Stimulated activated CD4-positive, alpha-beta T cell treated with anti-CD3 and anti-CD28 coated beads, Interleukin-12 subunit alpha, Interleukin-12 subunit beta, amount 100 ng/mL, for 24 hours (primary cell): ENCODE measurements at regions not wholly inside any gene's neighbourhood (a gene's known extent, or its start where the extent isn't known, plus 50 kb on each side); places are given as distances from the start of the nearest gene placed in this dataset.

Experiments
- DNase-seq, 2 experiments: peaks; one replicate each; pipeline ENCODE4 v3.0.0-alpha.2; 2020; ENCODE audit warnings: low read depth in 2 of 2

GRCh38 chr5:89133129-89133528 is 250.1 kb upstream of the MEF2C start:
- DNase-seq, result no peak

- no peak for DNase-seq
Measured at GRCh38 chr5:89130851-89131250, 247.9 kb upstream of the MEF2C start.

GRCh38 chr5:89129941-89130340 is 247.0 kb upstream of the MEF2C start:
- no peak for DNase-seq

- DNase-seq, result no peak
Measured at GRCh38 chr5:89128906-89129625, 246.1 kb upstream of the MEF2C start.

GRCh38 chr5:89128092-89128491 is 245.1 kb upstream of the MEF2C start:
- no peak for DNase-seq

- DNase-seq, result no peak
Measured at GRCh38 chr5:89127191-89127590, 244.2 kb upstream of the MEF2C start.

GRCh38 chr5:89125372-89125771 is 242.4 kb upstream of the MEF2C start:
- no peak for DNase-seq

GRCh38 chr5:89123581-89123980 is 240.6 kb upstream of the MEF2C start:
- no peak for DNase-seq

- DNase-seq, result no peak
Measured at GRCh38 chr5:89120719-89121118, 237.7 kb upstream of the MEF2C start.

GRCh38 chr5:89117124-89117644 is 234.2 kb upstream of the MEF2C start:
- no peak for DNase-seq

- DNase-seq, result no peak
Measured at GRCh38 chr5:89110916-89111646, 228.1 kb upstream of the MEF2C start.

GRCh38 chr5:89106480-89106879 is 223.5 kb upstream of the MEF2C start:
- no peak for DNase-seq

- no peak for DNase-seq
Measured at GRCh38 chr5:89105836-89106235, 222.9 kb upstream of the MEF2C start.

GRCh38 chr5:89105171-89105695 is 222.2 kb upstream of the MEF2C start:
- no peak for DNase-seq

GRCh38 chr5:89098199-89098756 is 215.3 kb upstream of the MEF2C start:
- DNase-seq, result no peak

GRCh38 chr5:89097103-89097502 is 214.1 kb upstream of the MEF2C start:
- no peak for DNase-seq

- DNase-seq, result no peak
Measured at GRCh38 chr5:89095341-89095740, 212.4 kb upstream of the MEF2C start.

- DNase-seq, result no peak
Measured at GRCh38 chr5:89090037-89090436, 207.1 kb upstream of the MEF2C start.

- no peak for DNase-seq
Measured at GRCh38 chr5:89087551-89088318, 204.8 kb upstream of the MEF2C start.

GRCh38 chr5:89087128-89087527 is 204.1 kb upstream of the MEF2C start:
- DNase-seq, result no peak

GRCh38 chr5:89086390-89087086 is 203.6 kb upstream of the MEF2C start:
- no peak for DNase-seq
